DND-41 (cell line): ENCODE measurements at regions not wholly inside any gene's neighbourhood (a gene's known extent, or its start where the extent isn't known, plus 50 kb on each side); places are given as distances from the start of the nearest gene placed in this dataset.
A peak's percentile ranks its signal among the peaks of the same experiment; 100 is the strongest.

Experiments used
- ATAC-seq: fragments of 200-7000 bp; cut with Tn5 transposase; 3 replicates; pipeline ENCODE4 v1.9.1; 2021; ENCODE audit warnings: low read depth; ENCODE audit not compliant: insufficient read depth
- DNase-seq: peaks from one replicate; pipeline ENCODE4 v3.0.0-alpha.2; 2020
- H2AFZ ChIP-seq: 2 replicates; pipeline ENCODE4 v1.6.0; 2012; ENCODE audit warnings: low read depth, low read length
- H3K27ac ChIP-seq: 2 replicates; pipeline ENCODE4 v1.5.1; 2012; ENCODE audit warnings: low read length, inconsistent platforms
- H3K27me3 ChIP-seq: fragments of 200-600 bp; sonication (generic); 2 replicates; pipeline ENCODE4 v1.6.0; 2012; ENCODE audit warnings: low read length, mild to moderate bottlenecking, inconsistent platforms; ENCODE audit not compliant: insufficient read depth, poor library complexity
- H3K36me3 ChIP-seq: 2 replicates; pipeline ENCODE4 v1.5.1; 2012; ENCODE audit warnings: low read length, inconsistent platforms; ENCODE audit not compliant: insufficient read depth
- H3K4me1 ChIP-seq: 2 replicates; pipeline ENCODE4 v1.5.1; 2012; ENCODE audit warnings: mild to moderate bottlenecking, low read length; ENCODE audit not compliant: insufficient read depth
- H3K4me2 ChIP-seq: 2 replicates; pipeline ENCODE4 v1.6.0; 2012; ENCODE audit warnings: mild to moderate bottlenecking, moderate library complexity, low read length, inconsistent platforms; ENCODE audit not compliant: insufficient read depth
- H3K4me3 ChIP-seq, 2 experiments: fragments of 200-600 bp in 1 of 2; shearing (Covaris generic) in 1 of 2; 2 replicates each; pipeline ENCODE4 v1.5.1; 2012 to 2016; ENCODE audit warnings: inconsistent platforms in 2 of 2, low read length in 2 of 2, mild to moderate bottlenecking in 2 of 2, low read depth in 1 of 2, moderate library complexity in 1 of 2
- H3K79me2 ChIP-seq: 2 replicates; pipeline ENCODE4 v1.6.0; 2012; ENCODE audit warnings: low read length, inconsistent platforms; ENCODE audit not compliant: insufficient read depth
- H3K9ac ChIP-seq: 2 replicates; pipeline ENCODE4 v1.6.0; 2012; ENCODE audit warnings: low read depth, mild to moderate bottlenecking, inconsistent platforms, low read length, moderate library complexity
- H3K9me3 ChIP-seq: 2 replicates; pipeline ENCODE4 v1.5.1; 2012; ENCODE audit warnings: low read length, moderate library complexity, mild to moderate bottlenecking, inconsistent platforms; ENCODE audit not compliant: insufficient read depth, severe bottlenecking
- H4K20me1 ChIP-seq: 2 replicates; pipeline ENCODE4 v1.6.0; 2012; ENCODE audit warnings: low read length; ENCODE audit not compliant: insufficient read depth
- EZH2 ChIP-seq: IDR thresholded peaks from 3 replicates; pipeline ENCODE4 v1.6.1; 2012; ENCODE audit warnings: borderline replicate concordance, low read depth, mild to moderate bottlenecking, moderate library complexity, low read length, inconsistent platforms; ENCODE audit not compliant: severe bottlenecking
- TF ChIP-seq, protein P1 (sequence below): IDR thresholded peaks from 2 replicates; pipeline ENCODE4 v1.5.1; 2012; ENCODE audit warnings: borderline replicate concordance, low read length, moderate library complexity, mild to moderate bottlenecking; ENCODE audit not compliant: poor library complexity, severe bottlenecking; ENCODE audit errors: extremely low read depth

DNA sequence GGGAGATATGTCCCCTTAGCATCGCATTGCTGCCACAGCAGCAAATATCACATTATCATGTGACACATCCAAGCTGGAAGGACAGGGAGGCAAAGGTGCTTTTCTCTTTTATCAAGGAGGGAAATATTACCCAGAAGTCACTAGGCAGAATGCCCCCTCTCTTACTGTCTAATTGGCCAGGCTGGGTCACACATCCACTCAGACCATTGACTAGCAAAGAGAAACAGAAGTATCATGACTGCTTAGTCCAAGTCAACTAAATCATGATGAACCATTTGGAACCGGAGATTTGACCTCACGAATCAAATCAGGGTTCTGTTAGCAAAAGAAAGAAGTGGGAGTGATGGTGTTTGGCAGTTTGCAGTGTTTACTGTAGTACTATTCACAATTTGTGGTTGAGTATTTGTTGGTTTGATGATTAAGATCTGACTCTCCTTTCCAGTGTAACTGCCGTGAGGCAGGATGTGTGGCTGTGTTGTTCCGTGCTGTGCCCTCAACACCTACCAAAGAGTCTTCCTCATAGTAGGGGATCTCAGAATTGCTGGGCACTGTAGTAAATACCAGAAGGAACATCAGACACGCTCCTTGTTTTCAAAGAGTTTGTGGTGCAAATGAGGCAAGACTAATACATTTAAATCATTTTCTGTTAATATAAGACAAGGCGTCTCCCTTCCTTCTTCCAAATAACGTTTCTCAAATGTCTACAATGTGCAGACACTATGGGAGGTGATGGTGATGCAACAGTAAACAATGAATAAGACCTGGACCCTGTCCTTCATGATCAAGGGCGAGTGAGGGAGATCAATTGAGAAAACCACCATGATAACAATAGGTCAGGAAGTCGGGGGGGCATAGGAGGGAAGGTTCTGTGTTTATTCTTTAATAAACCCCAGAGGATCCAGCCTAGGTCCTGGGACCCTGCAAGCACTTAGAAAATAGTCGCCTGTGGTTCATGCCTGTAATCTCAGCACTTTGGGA lies 194.4 kb upstream of the CRY1 start:
- no peaks in the 10 kb centered on the region for H3K79me2 ChIP-seq

DNA sequence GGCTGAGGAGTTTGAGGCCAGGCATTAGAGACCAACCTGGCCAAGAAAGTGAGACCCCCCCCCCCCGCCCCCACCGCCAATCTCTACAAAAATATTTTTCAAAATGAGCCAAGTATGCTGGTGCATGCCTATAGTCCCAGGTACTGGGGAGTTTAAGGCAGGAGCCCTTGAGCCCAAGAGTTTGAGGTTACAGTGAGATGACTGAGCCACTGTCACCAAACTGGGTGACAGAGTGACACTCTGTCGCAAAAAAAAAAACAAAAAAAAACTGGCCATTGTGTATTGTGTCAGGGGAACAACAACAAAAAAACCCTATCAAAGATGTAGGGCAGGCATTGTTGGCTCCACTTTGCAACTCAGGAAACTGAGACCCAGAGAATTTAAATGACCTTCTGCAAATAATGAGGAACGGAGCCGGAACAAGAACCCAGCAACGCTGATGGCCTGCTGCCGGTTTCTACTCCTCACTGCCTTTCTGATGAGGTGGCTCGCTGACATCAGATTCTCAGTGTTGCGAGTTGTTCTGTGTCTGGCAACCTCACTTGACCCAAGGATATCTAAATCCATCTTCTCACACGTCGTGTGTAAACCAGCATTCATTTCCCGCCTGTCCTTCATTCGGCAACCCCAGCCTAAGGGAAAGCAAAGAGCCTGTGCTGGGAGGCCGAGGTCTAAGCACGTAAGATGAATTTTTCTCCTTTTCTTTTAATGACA lies 195.2 kb upstream of the CRY1 start:
- no peaks in the 10 kb centered on the region for H3K79me2 ChIP-seq
- DNase-seq (no peak), ATAC-seq (no peak)
- H3K4me1 ChIP-seq, result peaks cover 13% of the 10 kb centered on the region
- no peaks in the 10 kb centered on the region for H4K20me1 ChIP-seq
- H3K4me3 ChIP-seq, result no peak overlapping the region
- no peaks in the 10 kb centered on the region for H3K9me3 ChIP-seq
- no peak for TF ChIP-seq EZH2
- TF ChIP-seq, protein P1, sequence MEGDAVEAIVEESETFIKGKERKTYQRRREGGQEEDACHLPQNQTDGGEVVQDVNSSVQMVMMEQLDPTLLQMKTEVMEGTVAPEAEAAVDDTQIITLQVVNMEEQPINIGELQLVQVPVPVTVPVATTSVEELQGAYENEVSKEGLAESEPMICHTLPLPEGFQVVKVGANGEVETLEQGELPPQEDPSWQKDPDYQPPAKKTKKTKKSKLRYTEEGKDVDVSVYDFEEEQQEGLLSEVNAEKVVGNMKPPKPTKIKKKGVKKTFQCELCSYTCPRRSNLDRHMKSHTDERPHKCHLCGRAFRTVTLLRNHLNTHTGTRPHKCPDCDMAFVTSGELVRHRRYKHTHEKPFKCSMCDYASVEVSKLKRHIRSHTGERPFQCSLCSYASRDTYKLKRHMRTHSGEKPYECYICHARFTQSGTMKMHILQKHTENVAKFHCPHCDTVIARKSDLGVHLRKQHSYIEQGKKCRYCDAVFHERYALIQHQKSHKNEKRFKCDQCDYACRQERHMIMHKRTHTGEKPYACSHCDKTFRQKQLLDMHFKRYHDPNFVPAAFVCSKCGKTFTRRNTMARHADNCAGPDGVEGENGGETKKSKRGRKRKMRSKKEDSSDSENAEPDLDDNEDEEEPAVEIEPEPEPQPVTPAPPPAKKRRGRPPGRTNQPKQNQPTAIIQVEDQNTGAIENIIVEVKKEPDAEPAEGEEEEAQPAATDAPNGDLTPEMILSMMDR, result no peak
- no peak overlapping the region for H3K4me2 ChIP-seq
- H3K27ac ChIP-seq, result no peak overlapping the region
- H3K9ac ChIP-seq, result no peak overlapping the region
- peaks cover 8% of the 10 kb centered on the region for H3K27me3 ChIP-seq
- H3K36me3 ChIP-seq, result no peaks in the 10 kb centered on the region
- H2AFZ ChIP-seq, result no peak overlapping the region

More for the DNA sequence above, 194.4 kb upstream of the CRY1 start:
- no peak overlapping the region for H3K27ac ChIP-seq
- peak overlapping the region; percentile 32; the same call in 1 of the 2 replicates for H3K4me2 ChIP-seq
- no peaks in the 10 kb centered on the region for H3K9me3 ChIP-seq
- H3K36me3 ChIP-seq, result no peaks in the 10 kb centered on the region
- DNase-seq, result peak; percentile 19
- H3K9ac ChIP-seq, result no peak overlapping the region
- no peak overlapping the region for H3K4me3 ChIP-seq
- no peak overlapping the region for H2AFZ ChIP-seq
- TF ChIP-seq, protein P1, result no peak
- no peak for TF ChIP-seq EZH2
- no peaks in the 10 kb centered on the region for H4K20me1 ChIP-seq
- peak; percentile 79 for ATAC-seq
- H3K27me3 ChIP-seq, result peaks cover 8% of the 10 kb centered on the region
- peaks cover 13% of the 10 kb centered on the region for H3K4me1 ChIP-seq

DNA sequence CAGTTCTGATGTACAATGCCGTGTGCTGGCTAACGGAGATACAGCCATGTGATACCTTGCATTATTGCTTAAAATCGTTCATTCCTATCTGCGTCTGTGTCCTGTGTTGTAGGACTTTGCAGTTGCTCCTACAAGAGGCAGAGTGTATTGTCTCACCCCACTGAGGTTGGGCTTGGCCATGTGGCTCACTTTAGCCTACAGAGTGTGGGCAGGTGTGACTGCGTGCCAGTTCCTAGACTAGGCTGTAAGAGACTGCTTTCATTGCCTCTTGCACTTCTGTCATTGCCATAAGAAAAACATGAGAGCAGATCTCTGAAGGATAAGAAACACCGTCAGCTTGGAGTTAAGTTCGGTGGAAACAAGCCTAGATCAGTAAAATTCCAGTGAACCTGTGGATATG lies 197.7 kb upstream of the CRY1 start:
- DNase-seq (no peak), ATAC-seq (no peak)
- Histone ChIP-seq H3K4me3 (no peak overlapping the region), H2AFZ (no peak overlapping the region), H3K4me1 (peaks cover 13% of the 10 kb centered on the region), H3K27me3 (peaks cover 8% of the 10 kb centered on the region), H4K20me1 (no peaks in the 10 kb centered on the region), H3K4me2 (no peak overlapping the region), H3K27ac (no peak overlapping the region), H3K9ac (no peak overlapping the region), H3K36me3 (no peaks in the 10 kb centered on the region), H3K9me3 (no peaks in the 10 kb centered on the region), H3K79me2 (no peaks in the 10 kb centered on the region)
- TF ChIP-seq EZH2, result no peak
- TF ChIP-seq, protein P1, result no peak
